SW480 (cell line): ENCODE measurements at regions not wholly inside any gene's neighbourhood (a gene's known extent, or its start where the extent isn't known, plus 50 kb on each side); places are given as distances from the start of the nearest gene placed in this dataset.
"Not testable (repeated sequence)": the region's sequence is repeated elsewhere in the genome, so short reads cannot be mapped to it uniquely, and the experiment has no call there.

Experiments
- DNase-seq: peaks from one replicate; pipeline ENCODE4 v3.0.0-alpha.2; 2016; ENCODE audit warnings: low spot score

GRCh38 chr6:134452906-134453305, 135.0 kb upstream of the SGK1 start:
- DNase-seq, result no peak

DNA sequence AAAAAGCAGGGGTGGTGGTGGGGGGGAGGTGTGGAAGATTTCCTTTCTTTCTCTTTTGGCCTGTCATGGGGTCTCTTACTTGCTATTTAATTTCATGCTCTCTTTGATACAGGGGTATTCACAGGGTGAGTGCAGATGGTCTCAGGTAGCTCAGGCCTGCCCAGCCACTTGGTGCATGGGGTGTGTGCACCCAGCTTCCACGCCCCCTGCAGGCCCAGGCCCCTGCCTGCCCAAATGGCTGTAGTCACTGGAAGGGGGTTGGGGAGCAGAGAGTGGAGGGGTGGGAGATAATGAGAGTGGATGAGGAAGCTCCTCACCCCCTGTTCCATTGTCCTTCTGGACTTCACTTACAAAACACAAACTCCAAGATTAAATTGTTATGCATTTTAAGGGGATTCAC, 133.6 kb upstream of the SGK1 start:
- DNase-seq, result no peak

- DNase-seq, result no peak
Observed at GRCh38 chr6:134449781-134450180, 131.9 kb upstream of the SGK1 start.

DNA sequence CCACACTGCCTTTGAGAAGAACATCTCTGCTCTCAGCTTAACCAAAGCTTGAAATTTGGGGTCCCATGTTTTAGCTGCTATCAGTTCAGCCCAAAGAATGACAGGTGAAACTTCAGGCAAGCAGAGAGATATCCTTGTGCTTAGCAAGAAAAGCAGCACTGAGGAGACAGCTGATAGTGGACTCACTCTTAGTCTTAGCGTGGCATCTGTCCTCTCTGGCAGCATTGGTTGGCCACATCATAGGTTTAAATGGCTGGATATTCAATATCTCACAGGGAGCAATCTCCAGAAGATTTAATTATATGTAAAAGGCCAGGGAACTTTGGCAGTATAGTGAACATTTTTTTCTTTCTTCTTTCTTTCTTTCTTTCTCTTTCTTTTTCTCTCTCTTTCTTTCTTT, 131.1 kb upstream of the SGK1 start:
- no peak for DNase-seq

DNA sequence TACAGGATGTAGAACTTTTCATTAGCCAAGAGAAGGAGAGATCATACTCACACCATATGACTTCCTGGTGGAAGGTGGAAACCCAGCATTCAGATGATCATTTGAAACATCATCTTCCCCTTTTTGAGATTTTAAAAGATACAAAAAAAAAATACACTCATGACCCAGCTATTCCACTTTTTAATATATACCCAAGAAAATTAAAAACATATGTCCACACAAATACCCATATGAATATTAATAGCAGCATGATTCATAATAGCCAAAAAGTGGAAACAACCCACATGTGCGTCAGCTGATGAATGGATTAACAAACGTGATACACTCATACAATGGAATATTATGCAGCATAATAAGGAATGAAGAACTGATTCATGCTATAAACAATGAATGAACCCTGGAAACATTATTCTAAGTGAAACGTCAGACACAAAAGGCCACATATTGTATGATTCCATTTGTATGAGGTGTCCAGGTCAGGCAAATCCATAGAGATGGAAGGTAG, 130.0 kb upstream of the SGK1 start:
- no peak for DNase-seq

DNA sequence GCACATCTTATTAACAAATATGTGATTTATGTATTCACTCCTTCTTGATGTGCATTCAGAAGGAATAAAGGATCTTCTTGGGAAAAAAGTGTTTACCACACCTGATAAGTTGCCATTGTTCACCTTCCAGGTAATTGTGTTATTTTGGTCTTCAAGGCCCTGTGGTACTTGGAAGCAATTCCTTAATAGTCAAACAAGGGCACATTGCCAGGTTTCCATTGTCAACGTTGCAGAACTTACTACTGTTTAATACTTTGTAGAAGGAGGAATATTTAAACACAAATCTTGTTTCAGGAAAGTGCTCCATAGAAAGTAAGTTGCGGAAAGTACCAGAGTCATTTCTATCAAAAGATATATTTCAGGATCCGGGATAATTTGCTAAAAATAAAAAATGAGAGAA, 129.5 kb upstream of the SGK1 start:
- no peak for DNase-seq

DNA sequence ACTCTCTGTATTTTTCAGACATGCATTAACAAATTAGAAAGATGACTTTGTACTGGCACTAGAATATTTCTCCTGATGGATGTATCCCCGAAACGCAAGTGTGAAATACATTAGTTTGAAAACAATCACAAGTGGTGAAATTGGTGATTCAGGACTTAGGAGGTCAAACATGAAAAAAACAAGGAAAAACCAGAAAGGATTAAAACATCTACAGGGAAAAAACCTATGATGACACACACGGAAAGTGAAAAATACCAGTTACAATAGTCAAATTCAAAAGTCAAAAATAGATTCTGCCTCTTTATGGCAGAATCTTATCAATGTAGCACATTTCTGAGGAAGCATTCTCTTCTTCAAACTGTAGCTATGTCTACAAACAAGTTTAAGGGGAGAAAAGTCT, 129.0 kb upstream of the SGK1 start:
- no peak for DNase-seq

- no peak for DNase-seq
Observed at GRCh38 chr6:134446218-134446848, 128.4 kb upstream of the SGK1 start.

- no peak for DNase-seq
Observed at GRCh38 chr6:134443009-134443408, 125.1 kb upstream of the SGK1 start.

DNA sequence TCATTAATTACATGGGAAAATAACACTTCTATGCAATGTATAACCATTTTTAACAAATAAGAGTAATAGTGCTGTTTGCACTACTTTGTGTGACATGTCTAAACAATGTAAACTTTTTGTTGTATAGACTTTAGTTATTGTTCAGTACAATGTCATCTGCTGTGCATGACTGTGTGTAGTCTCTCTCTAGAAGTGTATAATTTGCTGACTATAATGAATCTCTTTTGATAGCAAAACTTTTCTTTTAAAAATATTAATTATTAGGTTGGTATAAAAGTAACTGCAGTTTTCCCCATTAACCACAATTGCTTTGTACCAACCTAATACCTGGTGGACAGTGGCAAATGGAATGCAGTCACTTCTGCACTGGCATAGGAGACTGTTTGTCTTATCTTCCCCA, 124.2 kb upstream of the SGK1 start:
- DNase-seq, result no peak

DNA sequence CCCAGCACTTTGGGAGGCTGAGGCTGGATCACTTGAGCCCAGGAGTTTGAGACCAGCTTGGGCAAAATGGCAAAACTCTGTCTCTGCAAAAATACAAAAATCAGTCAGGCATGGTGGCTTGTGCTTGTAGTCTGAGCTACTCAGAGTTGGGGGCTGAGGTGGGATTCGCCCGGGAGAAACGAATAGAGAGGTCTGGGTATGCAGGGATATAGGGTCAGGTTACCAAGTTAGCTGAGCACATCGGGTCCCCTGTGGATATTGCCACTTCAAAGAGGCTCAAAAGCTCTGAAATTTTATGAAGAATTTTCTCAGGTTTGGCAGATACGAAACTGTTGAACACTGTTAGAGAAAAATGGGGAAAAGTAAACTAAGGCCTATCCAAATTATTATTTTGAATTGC, 120.9 kb upstream of the SGK1 start:
- no peak for DNase-seq

GRCh38 chr6:134437376-134437775, 119.5 kb upstream of the SGK1 start:
- no peak for DNase-seq

GRCh38 chr6:134436950-134437349, 119.0 kb upstream of the SGK1 start:
- no peak for DNase-seq

GRCh38 chr6:134436281-134436815, 118.4 kb upstream of the SGK1 start:
- DNase-seq, result peak; percentile 73

DNA sequence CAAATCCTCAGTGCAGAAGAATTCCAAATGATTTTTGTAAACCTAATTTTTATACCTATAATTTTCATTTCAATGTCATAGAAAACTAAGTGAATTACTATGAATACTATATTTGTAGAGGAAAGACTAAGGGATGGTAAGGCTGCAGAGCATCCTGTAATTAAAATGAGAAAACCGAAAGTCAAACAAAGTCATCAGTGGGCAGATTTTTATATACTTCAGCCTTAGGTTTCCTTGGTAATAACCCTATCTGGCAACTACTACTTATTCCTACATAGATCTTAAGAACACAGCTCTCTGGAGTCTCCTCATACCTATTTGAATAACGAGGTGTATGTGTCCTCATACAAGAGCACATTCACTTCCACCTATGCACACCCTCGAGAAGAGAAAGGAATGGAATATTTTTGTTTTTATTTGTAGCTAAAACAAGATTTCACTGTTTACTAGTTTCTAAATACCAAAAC, 117.9 kb upstream of the SGK1 start:
- no peak for DNase-seq

DNA sequence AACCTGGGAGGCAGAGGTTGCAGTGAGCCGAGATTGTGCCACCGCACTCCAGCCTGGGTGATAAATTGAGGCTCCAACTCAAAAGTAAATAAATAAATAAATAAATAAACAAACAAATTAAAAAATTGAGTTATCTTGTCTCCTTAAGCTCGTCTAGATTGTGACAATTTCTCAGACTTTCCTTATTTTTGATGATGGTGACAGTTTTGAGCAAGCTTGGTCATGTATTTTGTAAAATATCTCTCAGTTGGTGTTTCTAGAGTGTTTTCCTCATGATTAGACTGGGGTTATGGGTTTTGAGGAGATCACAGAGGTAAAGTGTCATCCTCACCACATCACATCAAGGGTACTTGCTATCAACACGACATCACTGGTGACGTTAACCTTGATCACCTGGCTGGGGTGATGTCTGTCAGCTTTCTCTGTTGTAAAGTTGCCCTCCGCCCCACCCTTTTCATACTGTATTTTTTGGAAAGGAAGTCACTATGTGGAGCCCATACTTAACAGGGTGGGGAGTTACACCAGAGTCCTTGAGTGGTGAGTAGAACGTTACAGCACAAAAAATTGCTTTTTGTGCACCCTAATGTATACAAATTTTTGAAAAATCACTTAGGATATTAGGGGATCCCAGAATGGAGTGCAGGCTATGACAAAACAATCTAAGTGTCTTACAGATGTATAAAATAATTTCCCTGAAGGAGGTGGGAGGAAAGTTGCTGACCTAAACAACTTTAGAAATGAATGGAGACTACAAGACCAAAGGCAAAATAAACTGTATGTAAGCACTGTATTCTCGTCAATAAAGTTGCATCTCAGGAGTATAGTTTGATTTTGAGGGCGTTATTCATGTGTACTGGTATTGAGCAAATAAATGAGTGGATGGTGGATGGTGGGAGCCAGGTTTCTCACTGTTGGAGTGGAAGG, 116.4 kb upstream of the SGK1 start:
- DNase-seq, result no peak

GRCh38 chr6:134432036-134432435, 114.1 kb upstream of the SGK1 start:
- DNase-seq, result no peak

DNA sequence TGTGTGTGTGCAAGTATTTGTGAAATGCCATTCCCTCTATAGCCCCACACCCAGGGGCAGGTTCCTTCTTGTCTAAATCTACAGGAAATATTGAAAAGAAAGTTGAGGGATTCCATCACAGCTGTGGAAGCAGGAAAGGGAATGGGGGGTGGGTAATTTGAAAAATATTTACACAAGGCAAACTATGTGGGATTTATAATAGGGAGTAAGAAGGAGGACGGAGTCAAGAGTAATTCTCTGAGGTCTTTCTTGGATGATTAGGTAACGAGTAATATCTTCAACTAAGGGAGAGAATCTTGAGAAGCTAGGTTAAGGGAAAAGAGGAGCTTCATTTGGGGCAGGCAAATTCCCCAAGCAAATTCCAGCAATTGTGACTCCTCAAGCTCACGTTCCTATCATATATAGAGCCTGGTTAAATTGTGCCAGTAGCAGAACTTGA, 113.5 kb upstream of the SGK1 start:
- no peak for DNase-seq

DNA sequence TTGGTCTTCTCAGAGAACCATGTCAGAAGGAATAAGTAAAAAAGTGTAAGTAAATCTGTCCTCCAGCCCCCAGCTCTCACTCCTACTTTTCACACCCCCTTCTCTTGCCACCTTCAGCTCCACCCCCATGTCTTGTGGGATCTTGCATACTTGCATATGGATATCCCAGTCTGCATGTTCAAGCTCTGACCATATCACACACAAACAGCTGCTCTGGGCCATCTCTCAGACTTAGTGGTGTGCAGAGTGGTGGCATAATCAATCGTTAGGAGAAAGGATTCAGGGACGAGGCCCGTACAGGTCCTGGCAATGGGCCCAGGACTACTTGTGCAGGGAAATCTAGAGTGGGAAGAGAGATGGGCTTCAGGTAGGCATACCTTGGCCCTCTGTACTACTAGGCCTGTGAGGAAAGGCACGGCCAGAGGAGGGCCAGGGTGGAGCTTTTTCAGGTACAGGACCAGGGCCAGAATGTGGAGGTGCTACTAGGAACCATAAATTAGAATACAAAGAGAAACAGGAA, 112.0 kb upstream of the SGK1 start:
- no peak for DNase-seq

- no peak for DNase-seq
Observed at GRCh38 chr6:134427721-134428120, 109.8 kb upstream of the SGK1 start.

DNA sequence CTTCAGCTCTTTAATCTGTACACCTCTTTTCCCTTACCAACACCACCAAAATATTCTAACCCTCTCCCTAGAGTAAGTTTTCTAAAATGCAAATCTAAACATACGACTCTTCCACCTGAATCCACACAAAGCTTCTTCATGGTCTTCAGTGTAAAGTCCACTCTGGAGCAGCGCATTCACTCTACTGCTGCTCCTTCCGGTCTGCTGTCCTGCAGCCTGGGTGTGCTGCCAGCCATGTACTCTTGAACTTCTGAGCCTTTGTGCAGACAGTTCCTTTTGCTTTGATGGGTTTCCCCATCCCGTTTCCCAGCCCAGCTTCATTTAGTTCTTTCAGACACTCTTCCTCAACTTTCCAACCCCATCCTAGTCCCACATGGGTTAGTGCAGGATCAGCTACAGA, 108.7 kb upstream of the SGK1 start:
- no peak for DNase-seq

DNA sequence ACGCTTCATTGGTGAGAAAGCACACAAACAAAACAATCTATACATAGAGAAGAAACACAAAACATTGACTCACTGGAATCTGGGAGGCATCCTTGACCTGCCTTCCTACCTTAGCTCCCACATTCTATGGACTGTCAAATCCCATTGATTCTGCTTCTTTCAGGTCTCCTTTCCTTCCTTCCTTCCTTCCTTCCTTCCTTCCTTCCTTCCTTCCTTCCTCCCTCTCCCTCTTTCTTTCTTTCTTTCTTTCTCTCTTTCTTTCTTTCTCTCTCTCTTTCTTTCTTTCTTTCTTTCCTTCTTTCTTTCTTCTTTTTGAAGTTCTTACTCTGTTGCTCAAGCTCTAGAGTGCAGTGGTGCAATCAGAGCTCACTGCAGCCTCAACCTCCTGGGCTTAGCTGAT, 108.0 kb upstream of the SGK1 start:
- not testable (repeated sequence) for DNase-seq

DNA sequence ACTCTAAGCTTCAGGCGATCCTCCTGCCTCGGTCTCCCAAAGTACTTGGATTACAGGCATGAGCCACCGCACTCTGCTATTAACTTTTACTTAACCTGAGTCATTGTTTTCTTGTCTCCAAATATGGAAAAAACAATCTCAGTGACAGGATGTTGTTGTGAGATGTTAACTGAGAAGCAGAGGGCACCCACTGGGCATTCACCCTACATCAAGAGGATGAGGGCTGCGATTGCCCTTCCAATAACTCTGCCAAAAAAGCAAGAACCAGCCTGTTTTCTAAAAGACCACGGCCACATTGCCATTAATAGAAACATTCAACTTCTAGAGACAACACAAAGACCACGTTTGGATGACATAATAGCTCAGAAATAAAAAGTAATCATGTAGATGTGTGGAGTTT, 107.6 kb upstream of the SGK1 start:
- no peak for DNase-seq
